ENCODE measurements at regions not wholly inside any gene's neighbourhood (a gene's known extent, or its start where the extent isn't known, plus 50 kb on each side); places are given as distances from the start of the nearest gene placed in this dataset.

DNA sequence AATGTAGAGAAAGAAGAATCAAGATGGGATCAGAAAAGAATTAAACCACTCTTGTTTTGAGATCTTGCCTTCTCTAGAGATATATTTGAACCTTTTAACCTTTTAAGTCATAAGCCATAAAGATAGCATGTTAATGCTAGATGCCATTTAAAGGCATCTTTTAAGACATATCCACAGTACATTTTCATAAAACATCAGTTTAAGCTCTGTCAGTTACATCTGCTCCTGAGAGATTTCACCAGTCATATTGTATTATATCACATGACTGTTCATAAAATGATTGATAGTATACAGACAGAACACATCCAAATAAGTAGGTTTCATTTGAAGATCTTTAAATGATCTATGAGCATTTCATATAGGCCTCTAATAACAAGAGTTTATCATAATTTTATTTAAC is 1238.5 kb downstream of the SLC16A7 start:
- TF ChIP-seq, protein P1, sequence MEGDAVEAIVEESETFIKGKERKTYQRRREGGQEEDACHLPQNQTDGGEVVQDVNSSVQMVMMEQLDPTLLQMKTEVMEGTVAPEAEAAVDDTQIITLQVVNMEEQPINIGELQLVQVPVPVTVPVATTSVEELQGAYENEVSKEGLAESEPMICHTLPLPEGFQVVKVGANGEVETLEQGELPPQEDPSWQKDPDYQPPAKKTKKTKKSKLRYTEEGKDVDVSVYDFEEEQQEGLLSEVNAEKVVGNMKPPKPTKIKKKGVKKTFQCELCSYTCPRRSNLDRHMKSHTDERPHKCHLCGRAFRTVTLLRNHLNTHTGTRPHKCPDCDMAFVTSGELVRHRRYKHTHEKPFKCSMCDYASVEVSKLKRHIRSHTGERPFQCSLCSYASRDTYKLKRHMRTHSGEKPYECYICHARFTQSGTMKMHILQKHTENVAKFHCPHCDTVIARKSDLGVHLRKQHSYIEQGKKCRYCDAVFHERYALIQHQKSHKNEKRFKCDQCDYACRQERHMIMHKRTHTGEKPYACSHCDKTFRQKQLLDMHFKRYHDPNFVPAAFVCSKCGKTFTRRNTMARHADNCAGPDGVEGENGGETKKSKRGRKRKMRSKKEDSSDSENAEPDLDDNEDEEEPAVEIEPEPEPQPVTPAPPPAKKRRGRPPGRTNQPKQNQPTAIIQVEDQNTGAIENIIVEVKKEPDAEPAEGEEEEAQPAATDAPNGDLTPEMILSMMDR (IDR thresholded peaks at IDR 0.05), result no peak
- TF ChIP-seq POLR2A (IDR thresholded peaks at IDR 0.05), result no peak

Measured in prostate gland (tissue), 2 donors.